Panc1 (cell line): ENCODE measurements at regions not wholly inside any gene's neighbourhood (a gene's known extent, or its start where the extent isn't known, plus 50 kb on each side); places are given as distances from the start of the nearest gene placed in this dataset.

Source experiments
- ATAC-seq: fragments of 200-7000 bp; cut with Tn5 transposase; 2 replicates; pipeline ENCODE4 v1.9.1; 2020; ENCODE audit warnings: mild to moderate bottlenecking, moderate library complexity
- BruUV-seq: library from RNA; stranded (reverse); fragments of 400-500 nt; replicated peaks from 2 replicates; lab custom pipeline; 2021; lab: Mats Ljungman, UMichigan
- CTCF ChIA-PET: fragments of 300-600 bp; sonication (Branson Sonifier 250); formaldehyde crosslinking; loops from one replicate; lab custom pipeline; 2022; ENCODE audit warnings: antibody characterized with exemption; lab: Charles Lee
- POLR2A ChIA-PET: fragments of 300-600 bp; sonication (Branson Sonifier 250); formaldehyde crosslinking; loops from one replicate; lab custom pipeline; 2022; ENCODE audit warnings: antibody characterized with exemption; lab: Charles Lee
- DNase-seq: peaks from one replicate; pipeline ENCODE4 v3.0.0-alpha.2; 2010; ENCODE audit warnings: low read depth, low spot score
- H3K27ac ChIP-seq: 2 replicates; pipeline ENCODE4 v1.5.1; 2011; ENCODE audit warnings: mild to moderate bottlenecking, low read length, inconsistent platforms
- H3K27me3 ChIP-seq: fragments of 200-500 bp; sonication (Bioruptor generic); 2 replicates; pipeline ENCODE4 v1.6.0; 2014; ENCODE audit warnings: low read length, inconsistent platforms; ENCODE audit not compliant: control insufficient read depth, insufficient read depth
- H3K36me3 ChIP-seq: fragments of 200-500 bp; sonication (Bioruptor generic); 2 replicates; pipeline ENCODE4 v1.5.1; 2014; ENCODE audit warnings: inconsistent platforms, mild to moderate bottlenecking, low read length, moderate library complexity; ENCODE audit not compliant: control insufficient read depth, insufficient read depth
- H3K4me1 ChIP-seq: 2 replicates; pipeline ENCODE4 v1.5.1; 2011; ENCODE audit warnings: inconsistent platforms, mild to moderate bottlenecking, low read length, moderate library complexity; ENCODE audit not compliant: control insufficient read depth, insufficient read depth
- H3K4me3 ChIP-seq, 2 experiments: 2 replicates each; pipeline ENCODE4 v1.5.1; 2011 to 2012; ENCODE audit warnings: low read depth in 2 of 2, low read length in 2 of 2, mild to moderate bottlenecking in 2 of 2, inconsistent platforms in 1 of 2, moderate library complexity in 1 of 2
- H3K9me3 ChIP-seq: fragments of 200-500 bp; sonication (Bioruptor generic); 2 replicates; pipeline ENCODE4 v1.5.1; 2014; ENCODE audit warnings: low read depth, mild to moderate bottlenecking, inconsistent platforms, low read length, moderate library complexity; ENCODE audit not compliant: control insufficient read depth, insufficient read depth
- CTCF ChIP-seq: fragments of 450-650 bp; IDR thresholded peaks from 2 replicates; pipeline ENCODE4 v1.5.1; 2017; ENCODE audit warnings: mild to moderate bottlenecking
- POLR2AphosphoS5 ChIP-seq: IDR thresholded peaks from 2 replicates; pipeline ENCODE4 v1.6.1; 2012; ENCODE audit warnings: mild to moderate bottlenecking, low read depth, low read length, moderate library complexity
- REST ChIP-seq, 2 experiments: IDR thresholded peaks; 2 replicates each; pipeline ENCODE4 v1.6.1; 2011 to 2012; ENCODE audit warnings: low read depth in 2 of 2, control low read depth in 1 of 2, low read length in 1 of 2, mild to moderate bottlenecking in 1 of 2, moderate library complexity in 1 of 2; ENCODE audit not compliant: insufficient read depth in 1 of 2
- SIN3A ChIP-seq: IDR thresholded peaks from 2 replicates; pipeline ENCODE4 v1.6.1; 2012; ENCODE audit warnings: low read depth, mild to moderate bottlenecking, low read length, moderate library complexity, borderline replicate concordance; ENCODE audit not compliant: insufficient read depth
- TCF7L2 ChIP-seq: IDR thresholded peaks from 2 replicates; pipeline ENCODE4 v1.6.1; 2011; ENCODE audit warnings: mild to moderate bottlenecking, low read depth, low read length, inconsistent platforms
- in situ Hi-C: cut with HindIII; loops from 2 replicates; pipeline ENCODE4 v1.10.0; 2016; ENCODE audit warnings: low sequenced_read_pairs, low pct_unique_long_range_greater_than_20kb
- intact Hi-C: fragments of 100-400 bp; cut with micrococcal nuclease; formaldehyde crosslinking; loops from one replicate; pipeline ENCODE4 v1.10.0; 2022; ENCODE audit not compliant: unreplicated experiment

- DNase-seq (no peak), ATAC-seq (no peak)
- H3K4me1 ChIP-seq, result no peaks in the 10 kb centered on the region
- no peaks in the 10 kb centered on the region for H3K36me3 ChIP-seq
- CTCF ChIA-PET, result no interaction called here
- H3K9me3 ChIP-seq, result no peaks in the 10 kb centered on the region
- POLR2A ChIA-PET, result no interaction called here
- no peak overlapping the region for H3K27ac ChIP-seq
- in situ Hi-C loops, result no loop called here
- no peak overlapping the region for H3K4me3 ChIP-seq
- intact Hi-C loops, result no loop called here
- no peaks in the 10 kb centered on the region for H3K27me3 ChIP-seq
- BruUV-seq, result no TSS peak
- TF ChIP-seq SIN3A, result no peak
- no peak for TF ChIP-seq CTCF
- no peak for TF ChIP-seq REST (IDR thresholded peaks at IDR 0.05; ENCODE audit: insufficient read depth in 1 of 2, low read depth in 2 of 2, low read length in 1 of 2)
- TF ChIP-seq TCF7L2, result no peak
- no peak for TF ChIP-seq POLR2AphosphoS5
Observed at GRCh38 chr3:73687106-73688004, 62.6 kb upstream of the PDZRN3 start.

- no peaks in the 10 kb centered on the region for H3K36me3 ChIP-seq
- H3K27me3 ChIP-seq, result no peaks in the 10 kb centered on the region
- no peak overlapping the region for H3K27ac ChIP-seq
- no peaks in the 10 kb centered on the region for H3K9me3 ChIP-seq
- H3K4me3 ChIP-seq, result no peak overlapping the region
- no peak for ATAC-seq
- POLR2A ChIA-PET, result no interaction called here
- TF ChIP-seq TCF7L2, result no peak
- no peak for TF ChIP-seq SIN3A
- TF ChIP-seq CTCF, result no peak
- TF ChIP-seq POLR2AphosphoS5, result no peak
- TF ChIP-seq REST (IDR thresholded peaks at IDR 0.05; ENCODE audit: insufficient read depth in 1 of 2, low read depth in 2 of 2, low read length in 1 of 2), result no peak
- no peaks in the 10 kb centered on the region for H3K4me1 ChIP-seq
- CTCF ChIA-PET, result no interaction called here
- in situ Hi-C loops (no loop called here), intact Hi-C loops (no loop called here)
- no TSS peak for BruUV-seq
- DNase-seq, result no peak
Observed at GRCh38 chr3:73685061-73685460, 60.3 kb upstream of the PDZRN3 start.
